ENCODE measurements at regions not wholly inside any gene's neighbourhood (a gene's known extent, or its start where the extent isn't known, plus 50 kb on each side); places are given as distances from the start of the nearest gene placed in this dataset.
"Not testable (repeated sequence)": the region's sequence is repeated elsewhere in the genome, so short reads cannot be mapped to it uniquely, and the experiment has no call there.

- DNase-seq = no peak
Observed at GRCh38 chr13:67614579-67614978, 384.4 kb upstream of the PCDH9 start.

DNA sequence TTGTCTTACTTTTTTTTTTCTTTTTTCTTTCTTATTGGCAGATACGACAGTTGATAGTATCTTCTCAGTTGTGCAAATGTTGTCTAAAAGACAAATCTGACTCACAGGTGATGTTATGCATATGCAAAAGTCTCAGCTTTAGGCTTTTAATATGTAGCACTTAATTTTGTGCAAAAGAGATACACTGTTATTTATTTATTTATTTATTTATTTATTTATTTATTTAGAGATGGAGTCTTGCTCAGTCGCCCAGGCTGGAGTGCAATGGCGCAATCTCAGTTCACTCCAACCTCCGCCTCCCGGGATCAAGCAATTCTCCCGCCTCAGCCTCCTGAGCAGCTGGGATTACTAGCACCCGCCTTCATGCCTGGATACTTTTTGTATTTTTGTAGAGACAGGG lies 383.9 kb upstream of the PCDH9 start:
- no peak for DNase-seq

DNA sequence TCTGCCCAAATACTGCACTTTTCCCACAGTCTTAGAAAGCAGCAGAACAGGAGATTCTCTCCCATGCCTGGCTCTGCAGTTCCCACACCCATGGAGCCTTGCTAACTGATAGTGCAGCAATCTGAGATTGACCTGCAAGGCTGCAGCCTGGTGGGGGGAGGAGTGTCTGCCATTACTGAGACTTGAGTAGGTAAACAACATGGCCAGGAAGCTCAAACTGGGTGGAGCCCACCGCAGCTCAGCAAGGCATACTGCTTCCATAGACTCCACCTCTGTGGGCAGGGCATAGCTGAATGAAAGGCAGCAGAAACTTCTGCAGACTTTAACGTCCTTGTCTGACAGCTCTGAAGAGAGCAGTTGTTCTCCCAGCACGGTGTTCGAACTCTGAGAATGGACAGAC lies 358.5 kb upstream of the PCDH9 start:
- no peak for DNase-seq

DNA sequence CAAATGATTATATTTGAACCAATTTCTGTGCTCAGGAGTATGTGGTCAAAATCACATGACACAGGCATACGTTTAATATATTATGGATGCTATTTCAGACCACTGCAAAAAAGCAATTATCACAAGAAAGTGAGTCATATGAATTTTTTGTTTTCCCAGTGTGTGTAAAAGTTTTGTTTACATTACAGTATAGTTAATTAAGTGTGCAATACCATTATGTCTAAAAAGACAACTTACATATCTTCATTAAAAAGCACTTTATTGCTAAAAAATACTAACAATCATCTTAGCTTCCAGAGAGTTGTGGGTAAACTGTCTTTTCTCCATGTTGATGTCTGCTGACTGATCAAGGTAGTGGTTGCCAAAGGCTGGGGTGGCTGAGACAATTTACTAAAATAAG lies 347.2 kb upstream of the PCDH9 start:
- no peak for DNase-seq

GRCh38 chr13:67574320-67575233 lies 344.4 kb upstream of the PCDH9 start:
- no peak for DNase-seq

GRCh38 chr13:67568205-67568604 lies 338.1 kb upstream of the PCDH9 start:
- no peak for DNase-seq

DNA sequence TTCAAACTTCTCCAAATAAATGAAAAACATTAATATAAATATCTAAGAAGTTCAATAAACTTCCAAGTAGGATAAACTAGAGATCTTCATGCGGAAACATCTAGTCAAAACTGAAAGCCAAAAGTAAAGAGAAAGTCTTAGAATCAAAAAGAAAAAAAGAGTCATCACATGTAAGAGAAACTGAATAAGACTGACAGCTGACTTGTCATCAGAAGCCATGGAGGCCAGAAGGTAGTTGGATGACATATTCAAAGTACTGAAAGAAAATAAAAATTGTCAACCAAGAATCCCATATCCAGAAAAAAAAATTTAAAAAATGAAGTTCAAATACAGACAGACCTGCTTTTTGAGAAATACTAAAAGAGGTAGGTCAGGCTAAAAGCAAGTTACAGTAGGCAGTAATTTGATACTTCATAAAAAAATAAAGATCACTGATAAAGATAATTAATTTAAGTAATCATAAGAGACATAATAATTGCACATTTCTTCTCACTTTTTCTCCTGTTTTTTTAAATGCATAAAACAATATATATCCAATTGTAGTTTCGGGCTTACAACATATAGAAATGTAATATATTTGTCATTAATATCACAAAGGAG lies 327.6 kb upstream of the PCDH9 start:
- DNase-seq = no peak

DNA sequence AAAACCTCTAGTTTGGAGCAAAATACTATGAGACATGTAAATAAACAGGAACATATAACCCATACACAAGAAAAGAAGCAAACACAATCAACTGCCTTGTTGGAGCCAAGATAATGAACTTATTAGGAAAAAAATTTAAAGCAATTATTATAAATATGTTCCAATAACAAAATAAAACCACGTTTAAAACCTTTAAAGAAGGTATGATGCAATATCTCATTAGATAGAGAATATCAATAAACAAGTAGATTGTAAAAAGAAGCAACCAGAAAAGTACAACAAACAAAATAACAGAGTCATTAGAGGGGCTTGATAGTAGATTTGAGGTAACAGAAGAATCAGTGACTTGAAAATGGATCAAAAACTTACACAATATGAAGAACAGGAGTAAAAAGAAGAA lies 327.0 kb upstream of the PCDH9 start:
- no peak for DNase-seq

GRCh38 chr13:67554746-67555452 lies 324.8 kb upstream of the PCDH9 start:
- no peak for DNase-seq

DNA sequence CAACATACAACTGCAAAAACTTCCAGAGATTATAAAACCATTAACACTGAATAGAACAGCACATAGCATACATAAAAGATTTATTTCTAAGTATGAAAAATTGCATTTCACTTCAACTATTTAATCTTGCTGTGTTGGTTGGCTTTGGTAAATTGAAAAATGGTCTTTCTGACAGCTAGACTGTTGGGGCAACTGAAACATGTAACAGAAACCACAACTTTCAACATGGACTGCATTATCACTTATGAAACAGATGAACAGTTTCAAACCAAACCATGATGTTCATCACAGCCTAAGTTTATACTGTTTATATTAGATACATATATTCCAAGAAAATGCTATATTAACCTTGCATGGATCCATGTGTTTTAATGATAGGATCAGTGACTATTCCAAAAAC lies 324.1 kb upstream of the PCDH9 start:
- no peak for DNase-seq

- no peak for DNase-seq
Observed at GRCh38 chr13:67549331-67549730, 319.2 kb upstream of the PCDH9 start.

DNA sequence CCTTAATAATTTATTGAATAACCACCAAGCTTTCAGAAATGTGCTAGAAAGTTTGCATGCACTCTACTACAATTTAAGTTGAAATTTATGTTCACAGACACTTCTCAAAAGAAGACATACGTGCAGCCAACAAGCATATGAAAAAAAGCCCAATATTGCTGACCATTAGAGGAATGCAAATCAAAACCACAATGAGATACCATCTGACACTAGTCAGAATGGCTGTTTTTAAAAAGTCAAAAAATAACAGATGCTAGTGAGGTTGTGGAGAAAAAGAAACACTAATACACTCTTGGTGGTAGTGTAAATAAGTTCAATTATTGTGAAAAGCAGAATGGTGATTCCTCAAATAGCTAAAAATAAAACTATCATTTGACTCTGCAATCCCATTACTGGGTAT lies 308.8 kb upstream of the PCDH9 start:
- DNase-seq = no peak

- no peak for DNase-seq
Observed at GRCh38 chr13:67520886-67521285, 290.8 kb upstream of the PCDH9 start.

- DNase-seq = no peak
Observed at GRCh38 chr13:67519356-67519755, 289.2 kb upstream of the PCDH9 start.

GRCh38 chr13:67518785-67519184 lies 288.6 kb upstream of the PCDH9 start:
- no peak for DNase-seq

DNA sequence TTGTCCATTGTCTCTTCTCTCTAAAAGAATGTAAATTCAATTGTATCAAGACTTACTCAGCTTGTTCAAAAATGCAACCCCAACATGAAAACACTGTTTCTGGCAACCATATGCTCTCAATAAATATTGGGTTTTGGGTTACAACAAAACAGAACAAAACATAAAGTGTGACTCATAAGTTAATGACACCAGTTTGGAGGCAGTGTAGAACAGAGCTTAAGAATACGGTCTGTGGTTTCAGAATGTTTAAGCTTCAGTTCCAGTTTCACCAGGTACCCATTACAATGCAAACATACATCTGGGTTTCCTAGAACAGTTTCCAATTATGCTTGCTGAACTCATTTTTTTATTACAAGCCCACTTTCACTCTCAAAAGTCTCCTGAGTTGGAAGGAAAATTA lies 285.8 kb upstream of the PCDH9 start:
- DNase-seq = no peak

DNA sequence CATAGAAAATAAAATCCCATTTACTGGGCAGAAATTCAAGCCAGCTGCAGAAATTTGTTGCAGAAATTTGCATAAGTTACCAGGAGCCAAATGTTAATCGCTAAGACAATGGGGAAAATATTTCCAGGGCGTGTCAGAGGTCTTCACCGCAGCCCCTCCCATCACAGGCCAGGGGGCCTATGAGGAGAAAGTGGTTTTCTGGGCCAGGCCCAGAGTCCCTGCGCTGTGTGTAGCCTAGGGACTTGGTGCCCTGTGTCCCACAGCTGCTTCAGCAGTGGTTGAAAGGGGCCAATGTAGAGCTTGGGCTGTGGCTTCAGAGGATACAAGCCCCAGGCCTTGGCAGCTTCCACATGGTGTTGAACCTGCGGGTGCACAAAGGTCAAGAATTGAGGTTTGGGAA lies 278.9 kb upstream of the PCDH9 start:
- no peak for DNase-seq

- not testable (repeated sequence) for DNase-seq
Observed at GRCh38 chr13:67508275-67508674, 278.1 kb upstream of the PCDH9 start.

DNA sequence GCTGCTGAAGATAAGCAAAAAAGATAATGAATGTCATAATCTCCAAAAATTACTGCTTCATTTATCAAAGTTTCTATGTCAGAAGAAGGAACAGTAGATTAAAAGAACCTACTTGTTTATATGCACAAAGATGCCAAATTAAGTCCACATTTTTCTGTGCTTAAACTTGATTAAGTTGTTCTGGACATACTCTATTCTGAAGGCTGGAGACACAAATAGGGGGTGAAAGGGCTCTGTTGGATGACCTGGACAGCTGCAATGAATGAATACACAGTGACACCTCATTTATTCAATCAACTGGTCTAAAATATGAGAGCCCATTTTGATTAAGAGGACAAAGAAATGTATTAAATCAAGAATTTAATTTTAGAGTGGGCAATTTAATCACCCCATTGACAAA lies 276.3 kb upstream of the PCDH9 start:
- no peak for DNase-seq

DNA sequence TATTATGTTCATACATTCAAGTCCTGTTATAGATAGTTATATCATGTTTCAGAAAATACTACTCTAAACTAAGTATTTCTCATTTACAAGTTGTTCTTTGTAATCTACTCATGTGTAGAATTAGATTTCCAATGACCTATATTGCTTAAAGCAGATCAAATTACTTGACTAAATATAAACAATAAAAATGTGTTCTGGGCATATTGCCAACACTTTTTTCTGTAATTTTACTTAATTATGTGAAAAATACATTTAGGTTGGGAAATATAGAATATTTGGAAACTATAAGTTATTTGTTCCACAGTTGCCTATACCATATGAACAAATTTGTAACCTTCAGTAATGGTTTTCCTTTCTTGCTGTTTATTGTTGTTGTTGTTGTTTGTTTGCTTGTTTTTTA lies 275.2 kb upstream of the PCDH9 start:
- no peak for DNase-seq

DNA sequence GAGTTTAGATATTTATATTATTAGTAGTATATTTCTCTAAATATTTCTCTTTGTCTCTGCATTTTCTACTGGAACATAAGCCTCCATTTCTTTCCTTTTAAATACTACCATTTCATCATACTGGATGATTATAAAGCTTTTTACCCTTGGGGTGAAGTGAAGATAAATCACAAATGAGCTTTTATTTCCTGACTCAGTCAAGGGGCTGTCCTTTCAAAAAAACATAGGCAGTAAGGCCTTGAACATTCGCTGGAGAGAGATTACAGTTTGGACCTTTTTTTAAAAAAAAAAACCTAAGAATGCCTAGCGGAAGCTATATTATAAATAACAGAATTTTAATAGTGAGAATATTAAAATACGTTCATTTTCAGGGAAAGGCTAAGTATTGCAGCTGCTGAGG lies 268.8 kb upstream of the PCDH9 start:
- no peak for DNase-seq

GRCh38 chr13:67493835-67494234 lies 263.7 kb upstream of the PCDH9 start:
- DNase-seq = no peak

- DNase-seq = no peak
Observed at GRCh38 chr13:67489016-67489415, 258.9 kb upstream of the PCDH9 start.

- DNase-seq = no peak
Observed at GRCh38 chr13:67481445-67481844, 251.3 kb upstream of the PCDH9 start.

Measured in NCI-H774 (cell line).